ENCODE measurements at regions not wholly inside any gene's neighbourhood (a gene's known extent, or its start where the extent isn't known, plus 50 kb on each side); places are given as distances from the start of the nearest gene placed in this dataset.
A peak's percentile ranks its signal among the peaks of the same experiment; 100 is the strongest.
"Not testable (repeated sequence)": the region's sequence is repeated elsewhere in the genome, so short reads cannot be mapped to it uniquely, and the experiment has no call there.

DNA sequence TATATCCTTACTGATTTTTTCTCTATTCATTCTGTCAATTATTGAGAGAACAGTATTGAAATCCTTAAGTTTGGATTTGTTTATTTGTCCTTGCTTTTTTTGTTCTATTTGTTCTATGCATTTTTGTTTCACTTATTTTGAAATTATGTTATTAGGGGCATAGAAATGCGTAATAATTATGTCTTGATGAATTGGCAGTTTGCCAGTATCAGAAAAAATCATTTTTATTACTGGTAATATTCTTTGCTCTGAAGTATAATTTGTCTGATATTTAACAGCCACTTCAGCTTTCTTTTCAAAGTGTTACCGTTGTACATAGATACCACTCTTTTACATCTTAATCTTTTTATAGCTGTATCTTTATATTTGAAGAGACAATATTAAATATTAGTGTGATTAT is 2090.9 kb upstream of the WWC1 start:
- no peak for DNase-seq (ENCODE audit: low spot score in 2 of 2)
- no peak for FAIRE-seq

DNA sequence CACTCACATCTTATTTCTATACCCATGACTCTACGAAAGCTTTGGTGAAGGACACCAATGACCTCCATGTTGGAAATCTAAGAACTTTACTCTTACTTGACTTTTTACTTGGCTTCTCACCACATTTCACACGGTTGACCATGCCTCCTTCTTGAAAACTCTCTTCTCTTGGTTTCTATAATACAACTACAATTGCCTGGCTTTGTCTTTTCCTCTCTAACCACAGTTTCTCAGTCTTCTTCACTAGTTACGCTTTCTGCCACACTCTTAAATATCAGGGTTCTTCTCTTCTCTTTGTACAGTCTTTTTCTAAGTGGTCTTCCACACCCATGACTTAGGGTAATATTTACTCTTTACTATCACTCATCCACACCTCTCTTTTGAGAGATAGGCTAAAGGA is 2079.8 kb upstream of the WWC1 start:
- FAIRE-seq, result no peak

DNA sequence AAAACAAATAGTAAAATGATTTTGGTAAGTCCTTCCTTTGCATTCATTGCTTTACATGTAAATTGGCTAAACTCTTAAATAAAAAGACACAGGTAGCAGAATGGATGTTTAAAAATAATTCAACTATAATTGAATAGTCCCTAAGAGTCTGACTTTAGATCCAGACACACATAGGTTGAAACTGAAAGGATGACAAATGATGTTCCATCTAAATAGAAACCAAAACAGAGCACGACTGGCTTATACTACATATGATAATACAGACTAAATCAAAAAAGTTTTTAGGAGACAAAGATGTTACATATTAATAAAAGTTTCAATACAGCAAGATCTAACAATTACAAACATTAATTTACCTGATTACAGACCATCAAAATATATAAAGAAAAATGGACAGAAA is 2055.1 kb upstream of the WWC1 start:
- peak; percentile 8 for FAIRE-seq
- no peak for DNase-seq (ENCODE audit: low spot score in 2 of 2)

More for the DNA sequence above, 2079.8 kb upstream of the WWC1 start:
- DNase-seq (ENCODE audit: low spot score in 2 of 2), result no peak

DNA sequence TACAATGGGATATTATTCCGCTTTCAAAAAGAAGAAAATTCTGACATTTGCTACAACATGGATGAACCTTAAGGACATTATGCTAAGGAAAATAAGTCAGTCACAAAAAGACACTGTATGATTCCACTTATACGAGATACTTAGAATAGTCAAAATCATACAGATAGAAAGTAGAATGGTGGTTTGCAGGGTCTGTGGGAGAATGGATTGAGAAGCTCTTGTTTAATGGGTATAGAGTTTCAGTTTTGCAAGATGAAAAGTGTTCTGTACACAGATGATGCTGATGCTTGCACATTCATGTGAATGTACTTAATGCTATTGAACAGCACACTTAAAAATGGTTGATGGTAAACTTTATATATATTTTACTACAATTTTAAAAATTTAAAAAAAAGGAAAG is 2050.7 kb upstream of the WWC1 start:
- FAIRE-seq (no peak), DNase-seq (ENCODE audit: low spot score in 2 of 2) (no peak)

DNA sequence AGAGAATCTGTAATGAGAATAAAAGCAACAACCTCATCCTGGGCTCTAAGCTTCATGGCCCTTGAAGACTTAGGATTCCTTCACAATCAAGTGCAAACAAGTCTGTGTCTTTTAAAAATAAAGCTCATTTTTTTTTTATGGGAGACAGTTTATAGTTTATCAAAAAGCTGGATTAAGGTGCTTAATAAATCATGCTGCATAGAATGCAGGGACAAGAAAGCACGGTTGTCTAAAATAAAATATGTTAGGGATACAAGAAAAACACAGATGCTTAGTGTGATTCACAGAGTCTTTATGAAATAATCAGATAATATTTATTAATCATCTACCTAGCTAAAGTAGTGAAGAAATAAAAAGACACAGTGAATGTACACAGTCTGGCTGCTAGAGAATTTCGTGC is 2045.9 kb upstream of the WWC1 start:
- FAIRE-seq (no peak), DNase-seq (ENCODE audit: low spot score in 2 of 2) (no peak)

DNA sequence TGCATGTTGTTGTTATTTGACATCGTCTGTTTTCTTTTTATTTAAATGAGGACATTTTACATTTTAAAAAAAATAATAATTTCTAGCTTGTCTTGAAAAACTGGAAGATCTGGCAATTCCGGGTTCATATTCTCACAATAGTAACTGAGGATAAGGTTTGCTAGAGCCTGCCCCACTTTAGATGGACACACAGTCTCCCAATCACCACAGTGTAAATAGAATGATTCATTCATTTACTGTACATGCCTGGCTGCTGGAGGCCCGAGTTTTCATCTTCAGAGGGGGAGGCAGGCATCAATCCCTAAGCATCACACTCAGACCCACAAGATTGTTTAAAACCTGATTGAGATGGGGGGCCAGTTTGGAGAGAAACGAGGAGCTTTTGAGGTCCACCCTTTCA is 2039.7 kb upstream of the WWC1 start:
- DNase-seq (ENCODE audit: low spot score in 2 of 2), result no peak
- FAIRE-seq, result no peak

DNA sequence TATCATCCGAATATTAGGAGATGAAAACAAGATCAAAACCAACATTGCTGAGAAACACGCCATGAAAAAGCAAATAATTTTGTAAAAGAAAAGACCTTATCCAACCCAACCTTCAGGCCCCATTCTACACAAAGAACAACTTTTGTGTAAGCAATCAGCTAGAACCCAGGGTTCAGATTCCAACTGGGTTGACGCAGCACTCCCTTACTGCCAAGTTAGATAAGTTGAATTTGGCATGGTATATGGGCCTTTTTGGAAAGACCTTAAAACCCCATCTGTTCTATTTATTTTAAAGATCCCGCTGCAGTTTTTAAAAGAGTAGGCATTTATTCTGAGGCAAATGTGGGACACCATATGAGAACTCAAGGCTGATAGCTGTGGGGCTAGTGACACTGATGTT is 2033.8 kb upstream of the WWC1 start:
- DNase-seq (ENCODE audit: low spot score in 2 of 2) (no peak), FAIRE-seq (no peak)

DNA sequence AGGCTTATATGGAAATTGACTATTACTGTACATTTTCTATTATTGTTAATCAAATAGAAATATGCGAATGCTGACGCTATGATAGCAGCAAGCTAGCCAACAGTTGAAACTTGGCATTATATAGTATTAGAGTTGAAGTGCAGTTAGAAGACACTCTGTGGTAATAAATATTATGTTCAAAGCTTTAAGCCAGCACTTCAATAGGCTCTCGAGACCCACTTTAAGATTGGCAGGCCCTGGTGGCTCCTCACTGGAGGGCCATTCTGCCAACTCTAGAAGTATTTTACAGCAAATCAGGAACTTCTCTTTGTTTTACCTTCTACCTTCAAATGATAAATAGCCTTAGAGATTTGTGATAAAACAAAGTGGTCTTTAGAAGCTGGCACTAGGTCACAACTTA is 2029.0 kb upstream of the WWC1 start:
- FAIRE-seq (no peak), DNase-seq (ENCODE audit: low spot score in 2 of 2) (no peak)

DNA sequence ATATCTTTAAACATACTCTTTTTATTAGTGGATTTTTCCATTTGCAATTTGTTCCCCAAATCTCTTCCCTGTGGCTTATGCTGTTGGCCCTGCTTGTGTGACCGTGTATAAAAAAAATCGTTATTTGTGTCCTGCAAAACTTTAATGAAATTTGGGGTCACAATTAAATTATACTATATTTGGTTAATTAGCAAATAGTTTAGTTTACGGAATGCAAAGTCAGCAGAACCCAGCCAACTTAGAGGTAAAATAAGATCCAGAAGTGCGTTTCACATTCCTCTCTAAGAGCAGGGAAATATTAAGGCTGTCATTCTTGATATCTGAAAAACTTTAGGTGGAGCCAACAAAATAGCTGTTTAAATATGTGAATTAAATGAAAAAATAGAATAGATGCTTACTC is 2023.5 kb upstream of the WWC1 start:
- FAIRE-seq, result no peak
- no peak for DNase-seq (ENCODE audit: low spot score in 2 of 2)

DNA sequence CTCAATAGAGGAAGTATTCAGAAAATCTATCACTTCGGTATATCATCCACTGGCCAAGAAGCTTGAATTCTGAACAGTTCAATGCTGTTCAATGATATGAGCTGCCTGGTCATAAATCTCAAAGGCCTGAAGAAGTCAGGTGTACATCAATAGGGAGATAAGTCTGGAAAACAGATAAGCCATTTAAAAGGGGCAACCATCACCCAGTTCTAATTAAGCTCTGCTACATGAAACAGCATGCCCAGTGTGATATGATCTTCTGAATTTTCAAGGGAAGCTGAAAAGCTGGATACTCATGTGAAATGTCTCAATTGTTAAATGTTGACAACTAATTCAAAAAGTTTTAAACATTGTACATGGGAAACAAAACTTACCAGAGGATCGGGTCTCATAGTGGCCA is 2020.7 kb upstream of the WWC1 start:
- no peak for DNase-seq (ENCODE audit: low spot score in 2 of 2)
- no peak for FAIRE-seq

DNA sequence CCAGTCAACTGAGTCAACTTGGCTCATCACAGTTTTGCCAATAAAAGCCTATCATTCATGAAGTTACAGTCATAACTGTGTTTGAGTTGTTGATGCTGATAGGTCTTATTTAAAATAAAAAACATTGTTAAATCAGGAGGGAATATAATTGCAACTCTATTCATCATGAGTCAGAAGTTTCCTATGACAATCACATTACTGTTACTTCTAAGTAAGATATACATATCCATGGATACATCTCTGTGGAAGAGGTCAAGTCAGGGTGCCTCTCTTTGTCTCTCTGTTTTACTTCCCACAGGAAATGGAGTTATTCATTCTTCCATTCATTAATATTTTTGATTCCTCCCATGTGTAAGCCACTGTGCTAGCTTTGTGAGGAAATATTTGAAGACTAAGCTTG is 2015.4 kb upstream of the WWC1 start:
- no peak for DNase-seq (ENCODE audit: low spot score in 2 of 2)
- no peak for FAIRE-seq

DNA sequence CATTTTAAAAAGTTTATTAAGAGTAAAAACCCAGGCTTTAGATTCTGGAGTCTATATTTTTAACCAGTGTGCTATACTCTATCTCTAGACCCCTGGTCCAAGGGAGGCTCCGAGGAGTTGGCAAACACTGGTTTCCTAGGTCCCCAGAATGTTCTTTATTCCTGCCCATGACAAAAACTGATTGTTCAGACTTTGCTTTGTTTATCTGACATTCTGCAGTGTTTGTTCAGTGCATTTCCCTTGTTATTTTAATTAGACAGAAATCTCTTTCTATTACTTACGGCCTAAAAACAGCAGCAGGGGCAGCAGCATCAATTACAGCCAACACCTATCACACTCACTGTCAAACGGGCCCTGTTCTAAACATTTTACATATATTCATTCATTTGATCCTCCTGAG is 2011.6 kb upstream of the WWC1 start:
- FAIRE-seq, result no peak
- DNase-seq (ENCODE audit: low spot score in 2 of 2), result no peak

DNA sequence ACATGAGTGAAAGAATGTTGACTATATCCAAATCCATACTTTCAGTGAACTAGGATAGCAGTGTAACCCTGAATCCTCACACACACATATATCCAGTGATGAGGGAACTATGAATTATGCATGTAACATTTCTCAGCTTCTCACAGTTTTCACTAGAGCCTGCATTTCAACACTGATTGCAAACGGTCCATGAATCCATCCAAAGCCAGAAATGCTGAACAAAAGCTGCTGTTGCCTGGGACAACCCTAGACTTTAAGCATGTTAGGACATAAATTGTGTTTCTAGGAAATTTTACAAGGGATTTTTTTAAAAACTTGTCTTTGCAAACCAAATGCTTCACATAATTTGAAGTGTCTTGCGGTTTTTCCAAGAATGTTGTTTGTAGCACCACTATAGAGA is 2010.0 kb upstream of the WWC1 start:
- DNase-seq (ENCODE audit: low spot score in 2 of 2), result no peak
- no peak for FAIRE-seq

DNA sequence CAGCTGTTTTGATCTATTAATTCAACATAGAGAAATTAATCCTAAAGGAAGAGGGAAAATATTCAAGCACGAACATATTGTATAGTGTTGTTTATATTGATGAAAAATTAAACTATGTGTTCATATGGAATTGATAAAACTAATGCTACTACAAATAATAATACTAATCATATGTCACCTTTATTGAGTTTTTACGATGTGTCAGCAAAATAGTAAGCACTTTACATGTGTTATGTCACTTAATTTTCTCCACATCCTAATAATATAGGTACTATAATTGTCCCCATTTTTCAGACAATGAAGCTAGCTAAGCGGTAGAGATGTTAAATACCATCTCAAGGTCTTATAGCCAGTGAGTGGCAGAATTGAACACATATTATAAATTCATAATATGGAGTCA is 2008.5 kb upstream of the WWC1 start:
- FAIRE-seq, result no peak

DNA sequence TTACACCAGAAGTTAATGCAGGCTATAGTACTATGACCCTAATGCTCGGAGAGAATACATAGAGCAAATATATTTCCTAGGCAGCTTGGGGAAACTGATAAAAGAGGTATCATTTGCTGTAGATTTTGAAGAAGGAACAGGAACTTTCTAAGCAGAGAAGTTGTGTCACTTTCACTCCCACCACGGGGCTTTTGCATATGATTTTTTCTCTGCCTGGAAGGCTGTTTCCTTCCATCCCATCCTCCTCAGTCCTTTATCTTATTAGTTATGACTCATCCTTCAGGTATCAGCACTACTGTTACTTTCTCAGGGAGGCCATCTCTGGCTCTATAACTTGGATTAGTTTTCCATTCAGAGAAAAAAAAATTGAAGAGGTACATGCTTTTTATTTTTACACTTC is 2006.1 kb upstream of the WWC1 start:
- DNase-seq (ENCODE audit: low spot score in 2 of 2) (no peak), FAIRE-seq (no peak)

More for the DNA sequence above, 2008.5 kb upstream of the WWC1 start:
- DNase-seq (ENCODE audit: low spot score in 2 of 2), result no peak

DNA sequence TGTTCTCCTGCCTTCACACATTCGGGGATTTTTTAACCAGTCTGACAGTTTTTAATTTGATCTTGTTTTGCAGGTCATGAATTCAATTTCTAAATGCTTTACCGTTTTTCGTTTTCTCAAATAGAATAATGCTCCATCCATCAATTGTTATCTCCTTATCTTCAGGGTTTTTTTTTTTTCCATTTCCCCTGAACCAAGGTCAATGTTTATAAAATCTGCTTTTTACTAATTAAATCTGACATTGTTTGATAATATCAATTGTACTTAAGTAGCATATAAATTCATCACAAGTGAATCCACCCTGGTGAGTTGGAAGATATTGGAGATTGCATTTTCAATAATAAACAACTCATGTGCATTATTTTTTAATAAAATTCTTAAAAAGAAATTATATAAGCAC is 2004.6 kb upstream of the WWC1 start:
- FAIRE-seq (no peak), DNase-seq (ENCODE audit: low spot score in 2 of 2) (no peak)

DNA sequence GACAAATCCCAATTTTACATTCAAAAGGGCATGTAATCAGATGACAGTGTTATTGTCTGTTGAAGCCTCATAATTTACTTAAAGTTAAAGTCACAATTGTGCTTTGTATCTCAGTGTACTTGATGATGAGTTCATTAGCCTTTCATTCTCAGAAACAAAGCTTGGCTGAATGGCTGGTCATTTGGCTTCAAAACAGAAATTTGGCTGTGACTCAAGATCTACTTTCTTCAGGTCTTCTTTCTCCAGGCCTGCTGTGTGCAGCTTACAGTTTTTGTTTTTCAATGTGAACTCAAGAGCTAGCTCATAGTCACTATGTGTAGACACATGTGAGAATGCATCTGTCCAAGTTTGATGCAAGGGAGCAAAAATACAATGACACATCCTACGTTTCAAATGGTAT is 2003.6 kb upstream of the WWC1 start:
- FAIRE-seq (no peak), DNase-seq (ENCODE audit: low spot score in 2 of 2) (no peak)

DNA sequence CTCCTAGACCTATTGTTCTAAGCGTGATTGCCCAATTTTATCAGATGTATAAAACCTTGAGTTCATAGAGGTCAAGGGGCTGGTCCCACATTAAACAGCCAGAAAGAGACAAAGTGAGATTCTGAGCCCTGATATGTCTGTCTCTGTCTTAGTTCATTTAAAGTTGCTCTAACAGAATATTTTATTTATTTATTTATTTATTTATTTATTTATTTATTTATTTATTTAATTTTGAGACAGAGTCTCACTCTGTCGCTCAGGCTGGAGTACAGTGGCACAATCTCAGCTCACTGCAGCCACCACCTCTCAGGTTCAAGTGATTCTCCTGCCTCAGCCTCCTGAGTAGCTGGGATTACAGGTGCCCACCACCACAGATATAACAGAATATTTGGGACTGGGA is 1999.6 kb upstream of the WWC1 start:
- FAIRE-seq, result not testable (repeated sequence)

DNA sequence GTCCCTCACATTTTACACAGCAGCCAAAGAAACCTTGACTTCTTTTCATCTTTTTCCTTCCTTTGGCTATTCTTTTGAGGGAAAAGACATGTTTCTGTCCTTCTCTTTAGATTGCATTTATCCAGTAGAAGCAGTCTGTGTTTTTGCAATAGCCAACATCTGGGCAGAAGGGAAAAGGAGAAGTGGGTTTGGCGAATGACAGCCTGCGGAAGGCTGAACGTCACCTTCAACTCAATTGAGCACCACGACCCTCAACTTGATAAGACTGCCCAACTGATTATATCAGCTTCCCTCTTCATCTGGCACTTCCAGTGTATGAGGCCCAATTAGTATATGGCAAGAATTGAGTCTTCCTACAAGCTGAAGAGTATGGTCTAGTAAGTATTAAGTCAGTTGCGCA is 1997.6 kb upstream of the WWC1 start:
- DNase-seq (ENCODE audit: low spot score in 2 of 2), result no peak
- FAIRE-seq, result no peak

More for the DNA sequence above, 1999.6 kb upstream of the WWC1 start:
- DNase-seq (ENCODE audit: low spot score in 2 of 2), result not testable (repeated sequence)

DNA sequence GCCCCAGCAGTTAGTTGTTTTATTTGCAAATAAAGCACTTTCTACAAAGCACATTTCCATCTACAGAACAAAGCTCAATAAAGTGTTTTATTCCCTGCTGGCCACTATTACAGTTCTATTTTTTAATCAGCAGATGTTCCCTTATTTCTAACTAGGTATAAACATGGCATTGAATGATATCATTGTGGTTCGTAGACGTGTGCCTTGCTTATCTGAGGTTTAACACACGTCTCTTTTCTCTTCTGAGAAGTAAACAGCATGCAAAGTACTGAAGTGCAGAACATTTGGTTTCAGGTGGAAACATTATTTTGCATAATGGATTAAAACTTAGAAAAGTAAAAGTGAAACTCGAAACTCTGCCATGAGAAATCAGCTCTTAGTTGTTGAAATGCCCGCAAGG is 1989.3 kb upstream of the WWC1 start:
- FAIRE-seq (no peak), DNase-seq (ENCODE audit: low spot score in 2 of 2) (no peak)

DNA sequence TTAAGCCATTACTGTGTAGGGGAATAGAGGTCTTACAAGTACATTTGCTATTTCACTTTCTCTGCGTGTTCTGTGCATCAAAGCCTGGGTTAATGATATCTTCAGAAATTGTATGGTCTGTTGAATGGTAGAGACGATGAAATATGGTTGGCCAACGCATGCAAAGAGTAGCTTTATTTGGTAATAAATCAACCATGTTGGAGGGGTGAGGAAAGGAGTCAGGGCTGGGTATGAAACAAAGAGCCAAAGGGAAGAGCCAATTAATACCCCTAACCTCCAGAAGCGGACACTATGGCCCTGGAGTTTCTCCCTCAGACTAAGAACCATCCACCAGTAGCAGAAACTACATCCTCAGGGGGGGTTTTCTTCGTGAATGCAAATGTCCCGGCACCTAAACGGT is 1974.0 kb upstream of the WWC1 start:
- FAIRE-seq (no peak), DNase-seq (ENCODE audit: low spot score in 2 of 2) (no peak)

DNA sequence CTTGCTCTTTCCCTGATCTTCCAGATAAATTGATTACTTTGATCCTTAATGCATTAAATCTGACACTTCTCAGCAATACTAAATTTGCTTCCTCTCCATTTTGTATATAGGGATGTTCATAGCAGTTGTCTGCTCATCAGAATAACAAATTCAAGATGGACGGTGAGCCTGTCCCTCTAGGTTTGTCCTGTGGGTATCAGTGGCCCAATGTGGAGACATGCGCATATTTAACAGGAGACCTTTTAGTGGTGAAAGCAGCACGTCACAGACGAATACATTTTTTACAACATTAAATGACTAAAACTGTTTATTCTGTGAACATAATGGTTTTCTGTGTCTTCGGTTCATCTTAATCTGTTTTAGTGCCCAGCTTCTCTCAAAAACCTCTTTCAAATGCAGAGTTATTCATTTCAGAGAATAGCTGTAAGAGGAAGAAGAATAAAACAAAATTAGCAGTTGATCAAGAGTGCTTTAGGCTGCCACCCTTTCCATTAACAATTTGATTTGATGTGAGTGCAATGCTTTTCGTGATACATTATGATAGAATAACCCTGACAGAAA is 1970.4 kb upstream of the WWC1 start:
- FAIRE-seq (no peak), DNase-seq (ENCODE audit: low spot score in 2 of 2) (no peak)

DNA sequence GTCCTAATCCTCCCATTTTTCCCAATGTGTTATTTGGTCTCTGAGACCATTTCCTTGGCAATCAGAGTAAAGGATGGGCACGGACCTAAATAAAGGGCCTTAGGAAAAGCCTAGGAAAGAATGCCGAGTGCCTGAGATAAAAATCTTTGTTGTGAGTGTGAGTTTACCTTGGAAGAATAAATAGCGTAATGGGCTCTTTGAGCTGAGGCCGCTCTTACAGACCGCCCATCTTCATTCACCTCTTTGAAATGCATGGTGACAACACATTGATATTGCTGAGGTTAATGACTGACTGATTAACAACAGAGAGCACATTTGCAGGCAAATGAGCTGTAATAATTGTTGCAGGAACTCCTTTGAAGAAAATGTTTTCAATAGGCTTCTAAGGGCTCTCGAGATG is 1967.1 kb upstream of the WWC1 start:
- DNase-seq (ENCODE audit: low spot score in 2 of 2) (no peak), FAIRE-seq (no peak)

All from frontal cortex (tissue), 3 donors.